B cell (primary cell): ENCODE measurements at regions not wholly inside any gene's neighbourhood (a gene's known extent, or its start where the extent isn't known, plus 50 kb on each side); places are given as distances from the start of the nearest gene placed in this dataset.

Experiments used
- EZH2 ChIP-seq: IDR thresholded peaks from 2 replicates; pipeline ENCODE4 v1.6.1; 2012; ENCODE audit warnings: borderline replicate concordance, low read depth, mild to moderate bottlenecking, moderate library complexity, low read length; ENCODE audit not compliant: insufficient read depth, poor library complexity, severe bottlenecking
- TF ChIP-seq, protein P1 (sequence below): fragments of 200-600 bp; IDR thresholded peaks from one replicate; pipeline ENCODE4 v1.8.0; 2022; ENCODE audit warnings: antibody characterized with exemption, mild to moderate bottlenecking

GRCh38 chr7:63093481-63093880 is 905.2 kb upstream of the ZNF722 start:
- TF ChIP-seq, protein P1, sequence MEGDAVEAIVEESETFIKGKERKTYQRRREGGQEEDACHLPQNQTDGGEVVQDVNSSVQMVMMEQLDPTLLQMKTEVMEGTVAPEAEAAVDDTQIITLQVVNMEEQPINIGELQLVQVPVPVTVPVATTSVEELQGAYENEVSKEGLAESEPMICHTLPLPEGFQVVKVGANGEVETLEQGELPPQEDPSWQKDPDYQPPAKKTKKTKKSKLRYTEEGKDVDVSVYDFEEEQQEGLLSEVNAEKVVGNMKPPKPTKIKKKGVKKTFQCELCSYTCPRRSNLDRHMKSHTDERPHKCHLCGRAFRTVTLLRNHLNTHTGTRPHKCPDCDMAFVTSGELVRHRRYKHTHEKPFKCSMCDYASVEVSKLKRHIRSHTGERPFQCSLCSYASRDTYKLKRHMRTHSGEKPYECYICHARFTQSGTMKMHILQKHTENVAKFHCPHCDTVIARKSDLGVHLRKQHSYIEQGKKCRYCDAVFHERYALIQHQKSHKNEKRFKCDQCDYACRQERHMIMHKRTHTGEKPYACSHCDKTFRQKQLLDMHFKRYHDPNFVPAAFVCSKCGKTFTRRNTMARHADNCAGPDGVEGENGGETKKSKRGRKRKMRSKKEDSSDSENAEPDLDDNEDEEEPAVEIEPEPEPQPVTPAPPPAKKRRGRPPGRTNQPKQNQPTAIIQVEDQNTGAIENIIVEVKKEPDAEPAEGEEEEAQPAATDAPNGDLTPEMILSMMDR, result no peak
- TF ChIP-seq EZH2, result no peak
